ENCODE measurements at regions not wholly inside any gene's neighbourhood (a gene's known extent, or its start where the extent isn't known, plus 50 kb on each side); places are given as distances from the start of the nearest gene placed in this dataset.

- TF ChIP-seq EP300 (IDR thresholded peaks at IDR 0.05) (no peak), CTCF (IDR thresholded peaks at IDR 0.05) (no peak), POLR2A (IDR thresholded peaks at IDR 0.05) (no peak)
Measured at GRCh38 chr9:135369412-135369990, 110.1 kb upstream of the PPP1R26 start.
